ENCODE measurements at regions not wholly inside any gene's neighbourhood (a gene's known extent, or its start where the extent isn't known, plus 50 kb on each side); places are given as distances from the start of the nearest gene placed in this dataset.

- DNase-seq (ENCODE audit: low read depth in 2 of 2): no peak
Observed at GRCh38 chrX:40167850-40168479, 70.2 kb upstream of the BCOR start.

- DNase-seq (ENCODE audit: low read depth in 2 of 2): no peak
Observed at GRCh38 chrX:40167233-40167849, 69.6 kb upstream of the BCOR start.

- DNase-seq (ENCODE audit: low read depth in 2 of 2): no peak
Observed at GRCh38 chrX:40166582-40166981, 68.8 kb upstream of the BCOR start.

- DNase-seq (ENCODE audit: low read depth in 2 of 2): no peak
Observed at GRCh38 chrX:40165861-40166260, 68.1 kb upstream of the BCOR start.

- no peak for DNase-seq (ENCODE audit: low read depth in 2 of 2)
Observed at GRCh38 chrX:40165206-40165605, 67.4 kb upstream of the BCOR start.

GRCh38 chrX:40164751-40165150 lies 67.0 kb upstream of the BCOR start:
- DNase-seq (ENCODE audit: low read depth in 2 of 2): no peak

GRCh38 chrX:40158036-40158706 lies 60.4 kb upstream of the BCOR start:
- no peak for DNase-seq (ENCODE audit: low read depth in 2 of 2)

- DNase-seq (ENCODE audit: low read depth in 2 of 2): no peak
Observed at GRCh38 chrX:40157228-40158035, 59.7 kb upstream of the BCOR start.

- DNase-seq (ENCODE audit: low read depth in 2 of 2): no peak
Observed at GRCh38 chrX:40156470-40157227, 58.9 kb upstream of the BCOR start.

GRCh38 chrX:40155589-40156469 lies 58.1 kb upstream of the BCOR start:
- DNase-seq (ENCODE audit: low read depth in 2 of 2): no peak

- DNase-seq (ENCODE audit: low read depth in 2 of 2): no peak
Observed at GRCh38 chrX:40154853-40155588, 57.3 kb upstream of the BCOR start.

GRCh38 chrX:40154250-40154852 lies 56.6 kb upstream of the BCOR start:
- no peak for DNase-seq (ENCODE audit: low read depth in 2 of 2)

- DNase-seq (ENCODE audit: low read depth in 2 of 2): no peak
Observed at GRCh38 chrX:40153345-40154249, 55.8 kb upstream of the BCOR start.

GRCh38 chrX:40152741-40153344 lies 55.1 kb upstream of the BCOR start:
- no peak for DNase-seq (ENCODE audit: low read depth in 2 of 2)

- DNase-seq (ENCODE audit: low read depth in 2 of 2): no peak
Observed at GRCh38 chrX:40152173-40152711, 54.5 kb upstream of the BCOR start.

- no peak for DNase-seq (ENCODE audit: low read depth in 2 of 2)
Observed at GRCh38 chrX:40151211-40152172, 53.7 kb upstream of the BCOR start.

GRCh38 chrX:40150503-40150902 lies 52.7 kb upstream of the BCOR start:
- no peak for DNase-seq (ENCODE audit: low read depth in 2 of 2)
